ENCODE measurements at regions not wholly inside any gene's neighbourhood (a gene's known extent, or its start where the extent isn't known, plus 50 kb on each side); places are given as distances from the start of the nearest gene placed in this dataset.

DNA sequence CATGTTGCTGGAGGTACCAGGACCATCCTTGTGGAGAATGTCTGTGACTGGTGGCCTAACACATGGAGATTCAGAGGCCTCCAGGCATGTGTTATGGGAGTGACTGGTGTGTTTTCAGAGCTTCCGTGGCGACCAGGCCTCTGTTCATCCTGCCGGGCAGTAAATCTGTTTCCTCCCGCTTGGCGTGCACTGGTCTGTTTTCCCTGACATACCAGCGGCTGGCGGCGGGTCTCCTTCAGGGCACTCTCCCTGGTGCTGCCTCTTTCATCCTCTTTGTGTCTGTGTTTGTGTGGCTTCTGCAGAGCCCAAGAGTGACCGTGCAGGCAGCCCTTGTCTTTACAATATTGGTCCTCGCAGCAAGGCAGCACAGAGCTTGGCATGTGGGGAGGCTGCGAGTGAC lies 385.1 kb upstream of the MKI67 start:
- TF ChIP-seq POLR2A (IDR thresholded peaks at IDR 0.05; ENCODE audit: low read length) = no peak
- no peak for TF ChIP-seq GATA1 (IDR thresholded peaks at IDR 0.05; ENCODE audit: low read depth, low read length)

Data from erythroblast (primary cell).